ENCODE measurements at regions not wholly inside any gene's neighbourhood (a gene's known extent, or its start where the extent isn't known, plus 50 kb on each side); places are given as distances from the start of the nearest gene placed in this dataset.

- DNase-seq (ENCODE audit: low read depth in 2 of 2) = peak; percentile 82
Observed at GRCh38 chr14:65281991-65282895, 130.3 kb upstream of the FUT8 start.

DNA sequence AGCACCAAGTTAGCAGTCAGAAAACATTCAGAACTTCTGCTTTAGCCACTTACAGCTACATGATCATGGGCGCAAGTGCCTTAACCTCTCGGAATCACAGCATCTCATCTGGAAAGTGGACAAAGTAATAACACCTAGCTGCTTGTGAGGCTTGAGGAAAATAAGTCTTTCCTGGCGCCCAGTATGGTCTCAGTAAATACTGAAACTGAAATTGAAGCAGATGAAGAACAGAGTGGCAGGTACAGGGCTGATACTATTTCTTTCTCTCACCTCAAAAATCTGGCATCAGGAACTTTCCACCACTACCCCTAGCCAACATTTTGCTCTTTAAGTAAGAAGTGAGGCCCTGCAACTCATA, 129.7 kb upstream of the FUT8 start:
- DNase-seq (ENCODE audit: low read depth in 2 of 2) = no peak

GRCh38 chr14:65286443-65286842, 126.1 kb upstream of the FUT8 start:
- no peak for DNase-seq (ENCODE audit: low read depth in 2 of 2)

- DNase-seq (ENCODE audit: low read depth in 2 of 2) = no peak
Observed at GRCh38 chr14:65287264-65288131, 125.0 kb upstream of the FUT8 start.

- DNase-seq (ENCODE audit: low read depth in 2 of 2) = peak; percentile 86 to 87
Observed at GRCh38 chr14:65290830-65291229, 121.7 kb upstream of the FUT8 start.

- DNase-seq (ENCODE audit: low read depth in 2 of 2) = no peak
Observed at GRCh38 chr14:65291531-65291930, 121.0 kb upstream of the FUT8 start.

- DNase-seq (ENCODE audit: low read depth in 2 of 2) = no peak
Observed at GRCh38 chr14:65294816-65295215, 117.7 kb upstream of the FUT8 start.

GRCh38 chr14:65296402-65296801, 116.1 kb upstream of the FUT8 start:
- DNase-seq (ENCODE audit: low read depth in 2 of 2) = no peak

- DNase-seq (ENCODE audit: low read depth in 2 of 2) = no peak
Observed at GRCh38 chr14:65296876-65297275, 115.7 kb upstream of the FUT8 start.

GRCh38 chr14:65297744-65298143, 114.8 kb upstream of the FUT8 start:
- DNase-seq (ENCODE audit: low read depth in 2 of 2) = no peak

- no peak for DNase-seq (ENCODE audit: low read depth in 2 of 2)
Observed at GRCh38 chr14:65299826-65300225, 112.7 kb upstream of the FUT8 start.

DNA sequence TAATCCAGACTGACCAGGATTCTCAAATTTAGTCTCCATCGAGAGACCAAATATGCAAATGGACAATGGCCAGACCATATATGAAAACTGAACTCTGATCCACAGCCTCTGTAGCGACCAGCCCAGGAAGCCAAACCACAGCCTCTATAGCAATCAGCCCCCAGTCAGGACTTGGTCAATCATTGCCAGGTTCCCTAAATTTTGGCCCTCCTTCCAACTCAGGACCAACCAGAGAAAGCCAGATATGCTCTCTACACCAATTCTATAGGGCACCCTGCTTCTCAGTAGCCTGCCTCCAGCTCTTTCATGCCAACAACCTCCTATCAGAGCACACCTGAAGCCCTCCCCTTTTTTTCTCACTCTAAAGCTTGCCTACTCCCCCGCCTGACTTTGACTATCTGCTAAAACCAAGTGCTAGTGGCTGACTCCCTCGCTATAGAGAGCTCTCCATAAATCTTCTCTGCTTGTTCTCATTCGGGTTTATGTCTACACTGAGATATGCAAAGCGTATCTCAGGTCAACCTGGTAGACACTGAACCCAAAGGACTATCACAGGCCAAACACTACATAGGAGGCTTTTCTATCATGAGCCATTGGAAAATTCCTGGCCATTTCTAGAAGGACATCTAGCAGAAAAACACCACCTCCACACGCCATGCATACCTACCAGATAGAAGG, 110.5 kb upstream of the FUT8 start:
- DNase-seq (ENCODE audit: low read depth in 2 of 2) = no peak

- DNase-seq (ENCODE audit: low read depth in 2 of 2) = no peak
Observed at GRCh38 chr14:65302571-65303189, 109.8 kb upstream of the FUT8 start.

- no peak for DNase-seq (ENCODE audit: low read depth in 2 of 2)
Observed at GRCh38 chr14:65303190-65303898, 109.2 kb upstream of the FUT8 start.

DNA sequence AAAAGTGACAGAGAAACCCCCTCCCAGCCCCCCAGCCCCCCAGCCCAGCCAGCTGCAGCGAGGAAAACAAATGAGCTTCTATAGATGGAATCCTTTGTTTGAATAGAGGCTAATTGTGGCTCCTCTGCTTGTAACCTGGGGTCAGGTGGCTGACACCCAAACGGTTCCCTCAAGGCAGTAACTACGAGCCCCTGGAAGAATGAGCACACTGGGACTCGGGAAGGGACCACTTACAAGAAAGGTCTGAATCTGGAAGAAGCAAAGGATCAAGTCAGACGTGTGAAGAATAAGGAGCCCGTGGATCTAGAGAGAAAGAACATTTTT, 108.7 kb upstream of the FUT8 start:
- no peak for DNase-seq (ENCODE audit: low read depth in 2 of 2)

- DNase-seq (ENCODE audit: low read depth in 2 of 2) = no peak
Observed at GRCh38 chr14:65304239-65304638, 108.3 kb upstream of the FUT8 start.

GRCh38 chr14:65304963-65305362, 107.6 kb upstream of the FUT8 start:
- DNase-seq (ENCODE audit: low read depth in 2 of 2) = no peak

- DNase-seq (ENCODE audit: low read depth in 2 of 2) = no peak
Observed at GRCh38 chr14:65308536-65308935, 104.0 kb upstream of the FUT8 start.

DNA sequence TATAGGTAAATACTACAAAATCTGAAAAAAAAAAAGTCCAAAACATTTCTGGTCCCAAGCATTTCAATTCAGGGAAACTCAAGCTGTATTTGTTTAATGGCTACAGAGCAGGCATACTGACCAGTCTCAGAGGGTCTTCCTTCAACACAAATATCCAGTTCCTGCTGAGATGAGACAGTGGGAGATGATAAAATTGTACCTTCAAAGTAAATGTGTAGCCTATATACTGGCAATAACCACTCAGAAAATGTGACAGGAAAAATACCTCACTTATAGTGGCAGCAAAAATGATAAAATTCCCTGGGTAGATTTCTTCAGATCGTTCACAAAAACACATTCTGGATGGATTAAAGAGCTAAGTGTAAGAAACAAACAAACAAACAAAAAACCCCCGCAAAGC, 102.0 kb upstream of the FUT8 start:
- DNase-seq (ENCODE audit: low read depth in 2 of 2) = no peak

GRCh38 chr14:65312859-65313258, 99.7 kb upstream of the FUT8 start:
- no peak for DNase-seq (ENCODE audit: low read depth in 2 of 2)

Measured in fibroblast of skin of left quadriceps (primary cell).